Esophagus muscularis mucosa (tissue), 4 donors: ENCODE measurements at regions not wholly inside any gene's neighbourhood (a gene's known extent, or its start where the extent isn't known, plus 50 kb on each side); places are given as distances from the start of the nearest gene placed in this dataset.

Source experiments
- CTCF ChIP-seq, 3 experiments: fragments of 200-600 bp in 2 of 3; fragments of 450-650 bp in 1 of 3; sonication (generic) in 2 of 3; IDR thresholded peaks; one replicate each; pipeline ENCODE4 v1.5.1; 2017 to 2019; ENCODE audit warnings: antibody characterized with exemption in 3 of 3, mild to moderate bottlenecking in 2 of 3, moderate library complexity in 1 of 3
- EP300 ChIP-seq: sonication (generic); formaldehyde crosslinking; IDR thresholded peaks from one replicate; pipeline ENCODE4 v1.6.1; 2017; ENCODE audit warnings: antibody characterized with exemption
- POLR2A ChIP-seq: fragments of 450-650 bp; IDR thresholded peaks from one replicate; pipeline ENCODE4 v1.6.1; 2017; ENCODE audit warnings: antibody characterized with exemption, moderate library complexity, mild to moderate bottlenecking, low read depth

GRCh38 chr5:148751025-148751424 is 75.4 kb upstream of the ADRB2 start:
- TF ChIP-seq POLR2A: no peak
- TF ChIP-seq CTCF (IDR thresholded peaks at IDR 0.05): no peak
- TF ChIP-seq EP300: no peak
